CD8-positive, alpha-beta memory T cell (primary cell): ENCODE measurements at regions not wholly inside any gene's neighbourhood (a gene's known extent, or its start where the extent isn't known, plus 50 kb on each side); places are given as distances from the start of the nearest gene placed in this dataset.

Source experiments
- CTCF ChIA-PET: fragments of 350-600 bp; sonication (Branson Sonifier 250); formaldehyde crosslinking; loops from one replicate; lab custom pipeline; 2021; ENCODE audit warnings: antibody characterized with exemption; lab: Charles Lee
- POLR2A ChIA-PET: fragments of 350-600 bp; sonication (Branson Sonifier 250); formaldehyde crosslinking; loops from one replicate; lab custom pipeline; 2021; ENCODE audit warnings: antibody characterized with exemption; lab: Charles Lee
- DNase-seq, 5 donors: peaks; one replicate each; pipeline versions ENCODE4 v3.0.0 to v3.0.0-alpha.2; 2020 to 2022; ENCODE audit warnings: mixed read lengths in 1 of 5
- H3K27ac ChIP-seq: one replicate; pipeline ENCODE4 v1.7.0; 2013; ENCODE audit warnings: low read depth, mild to moderate bottlenecking, low read length, moderate library complexity
- H3K27me3 ChIP-seq: 2 replicates; pipeline ENCODE4 v1.7.0; 2013; ENCODE audit warnings: low read length, mild to moderate bottlenecking; ENCODE audit not compliant: insufficient read depth, poor library complexity, severe bottlenecking
- H3K36me3 ChIP-seq: 2 replicates; pipeline ENCODE4 v1.7.0; 2013; ENCODE audit warnings: mild to moderate bottlenecking, low read length, moderate library complexity; ENCODE audit not compliant: insufficient read depth
- H3K4me1 ChIP-seq: 2 replicates; pipeline ENCODE4 v1.7.0; 2013; ENCODE audit warnings: mild to moderate bottlenecking, low read length, moderate library complexity; ENCODE audit not compliant: insufficient read depth
- H3K4me3 ChIP-seq: 2 replicates; pipeline ENCODE4 v1.7.0; 2013; ENCODE audit warnings: mild to moderate bottlenecking, low read length
- H3K9me3 ChIP-seq: 2 replicates; pipeline ENCODE4 v1.7.0; 2013; ENCODE audit warnings: mild to moderate bottlenecking, low read length
- H3K27ac Mint-ChIP-seq, 8 donors: one replicate each; pipeline ENCODE4 v1.8.0; 2020 to 2021; ENCODE audit warnings: mixed read lengths in 8 of 8, mild to moderate bottlenecking in 6 of 8, inconsistent platforms in 3 of 8, moderate library complexity in 3 of 8
- H3K27me3 Mint-ChIP-seq, 2 donors: one replicate each; pipeline ENCODE4 v1.8.0; 2020 to 2021; ENCODE audit warnings: mixed read lengths in 2 of 2, mild to moderate bottlenecking in 1 of 2, moderate library complexity in 1 of 2
- H3K36me3 Mint-ChIP-seq, 3 donors: one replicate each; pipeline ENCODE4 v1.8.0; 2020 to 2021; ENCODE audit warnings: mixed read lengths in 3 of 3, inconsistent platforms in 1 of 3, mild to moderate bottlenecking in 1 of 3
- H3K4me1 Mint-ChIP-seq, 3 donors: one replicate each; pipeline ENCODE4 v1.8.0; 2020 to 2021; ENCODE audit warnings: mixed read lengths in 3 of 3, inconsistent platforms in 1 of 3, mild to moderate bottlenecking in 1 of 3
- H3K4me3 Mint-ChIP-seq, 7 donors: one replicate each; pipeline ENCODE4 v1.8.0; 2020 to 2021; ENCODE audit warnings: mixed read lengths in 7 of 7, mild to moderate bottlenecking in 6 of 7, moderate library complexity in 4 of 7, inconsistent platforms in 2 of 7
- H3K9me3 Mint-ChIP-seq, 5 donors: one replicate each; pipeline ENCODE4 v1.8.0; 2020 to 2022; ENCODE audit warnings: mixed read lengths in 5 of 5, mild to moderate bottlenecking in 3 of 5, moderate library complexity in 2 of 5, inconsistent platforms in 1 of 5

DNA sequence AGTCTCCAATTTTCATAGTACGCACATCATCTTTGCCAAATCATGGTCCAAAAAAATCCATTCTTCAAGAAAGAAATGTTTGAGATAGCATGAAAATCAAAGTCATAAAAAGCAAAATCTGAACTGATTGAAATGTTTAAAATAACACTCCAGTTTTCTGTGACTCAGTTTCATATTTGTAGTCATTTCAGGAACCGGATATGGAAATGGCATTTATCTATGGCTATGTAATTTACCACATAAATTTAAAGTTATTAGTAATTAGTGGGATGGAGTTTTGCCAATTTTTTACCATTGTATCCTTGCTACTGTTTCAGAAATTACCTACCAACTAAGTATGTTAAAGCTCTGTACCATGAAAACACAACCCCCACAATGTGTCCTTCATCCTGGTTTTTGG is 456.6 kb upstream of the ACVR2A start:
- Mint-ChIP-seq H3K9me3 (no peaks in the 10 kb centered on the region), H3K27ac (no peak overlapping the region), H3K4me3 (no peak overlapping the region), H3K27me3 (peaks cover 0 to 2% of the 10 kb centered on the region in 2 donors), H3K36me3 (no peaks in the 10 kb centered on the region), H3K4me1 (no peaks in the 10 kb centered on the region)
- no peak for DNase-seq
- Histone ChIP-seq H3K4me3 (no peak overlapping the region), H3K9me3 (no peaks in the 10 kb centered on the region), H3K27me3 (no peaks in the 10 kb centered on the region), H3K36me3 (no peaks in the 10 kb centered on the region), H3K27ac (no peak overlapping the region), H3K4me1 (no peaks in the 10 kb centered on the region)
- CTCF ChIA-PET = no interaction called here
- POLR2A ChIA-PET = no interaction called here

- Mint-ChIP-seq H3K27me3 (peaks cover 0 to 2% of the 10 kb centered on the region in 2 donors), H3K9me3 (no peaks in the 10 kb centered on the region), H3K27ac (no peak overlapping the region), H3K36me3 (no peaks in the 10 kb centered on the region), H3K4me3 (no peak overlapping the region), H3K4me1 (no peaks in the 10 kb centered on the region)
- ChIA-PET POLR2A (no interaction called here), CTCF (no interaction called here)
- Histone ChIP-seq H3K36me3 (no peaks in the 10 kb centered on the region), H3K9me3 (no peaks in the 10 kb centered on the region), H3K27me3 (no peaks in the 10 kb centered on the region), H3K27ac (no peak overlapping the region), H3K4me3 (no peak overlapping the region), H3K4me1 (no peaks in the 10 kb centered on the region)
- DNase-seq = no peak
Measured at GRCh38 chr2:147386284-147386683, 458.5 kb upstream of the ACVR2A start.

DNA sequence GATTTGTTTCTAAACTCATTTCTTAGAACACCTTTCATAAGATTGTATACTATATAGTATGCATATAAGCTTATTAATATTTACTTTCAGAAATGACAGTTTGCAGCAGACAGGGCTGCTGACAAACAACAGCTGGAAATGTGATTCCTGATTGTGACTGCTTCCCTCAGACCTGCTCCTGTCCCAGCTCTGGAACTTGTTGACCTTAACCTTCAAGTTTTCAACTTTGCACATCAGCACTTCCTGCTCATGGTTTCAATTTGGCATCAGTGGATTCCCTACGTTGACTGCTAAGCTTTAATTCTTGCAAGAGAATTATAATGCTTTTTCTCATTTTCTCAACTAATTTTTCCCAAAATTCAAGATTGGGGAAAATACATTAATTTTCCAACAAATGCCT is 459.2 kb upstream of the ACVR2A start:
- CTCF ChIA-PET = no interaction called here
- peaks cover 0 to 2% of the 10 kb centered on the region in 2 donors for H3K27me3 Mint-ChIP-seq

DNA sequence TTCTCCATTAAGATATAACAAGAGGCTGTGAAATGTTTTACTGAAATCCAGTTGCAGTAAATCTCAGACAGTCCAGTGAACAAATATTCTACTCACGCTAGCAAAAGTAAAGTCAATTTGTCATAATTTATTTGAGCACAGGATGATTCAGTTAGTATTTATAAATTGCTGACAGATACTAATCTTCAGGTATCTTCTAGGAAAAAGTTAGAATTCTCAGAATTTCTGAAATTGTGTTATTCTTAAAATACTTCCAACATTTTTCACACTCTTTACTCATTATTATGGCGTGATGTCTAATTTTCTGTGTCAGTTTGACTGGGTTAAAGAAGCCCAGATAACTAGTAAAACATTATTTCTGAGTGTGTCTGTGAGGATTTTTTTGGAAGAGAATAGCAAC is 460.2 kb upstream of the ACVR2A start:
- POLR2A ChIA-PET = no interaction called here
- no peaks in the 10 kb centered on the region for H3K36me3 ChIP-seq
- no peaks in the 10 kb centered on the region for H3K4me1 ChIP-seq
- no peak for DNase-seq
- Mint-ChIP-seq H3K27ac (no peak overlapping the region), H3K27me3 (peaks cover 0 to 2% of the 10 kb centered on the region in 2 donors), H3K36me3 (no peaks in the 10 kb centered on the region), H3K9me3 (no peaks in the 10 kb centered on the region), H3K4me3 (no peak overlapping the region), H3K4me1 (no peaks in the 10 kb centered on the region)
- H3K27ac ChIP-seq = no peak overlapping the region
- no peak overlapping the region for H3K4me3 ChIP-seq
- H3K9me3 ChIP-seq = no peaks in the 10 kb centered on the region
- no peaks in the 10 kb centered on the region for H3K27me3 ChIP-seq
- CTCF ChIA-PET = no interaction called here

More for the DNA sequence above, 459.2 kb upstream of the ACVR2A start:
- Mint-ChIP-seq H3K36me3 (no peaks in the 10 kb centered on the region), H3K27ac (no peak overlapping the region), H3K9me3 (no peaks in the 10 kb centered on the region), H3K4me3 (no peak overlapping the region), H3K4me1 (no peaks in the 10 kb centered on the region)
- POLR2A ChIA-PET = no interaction called here
- no peak overlapping the region for H3K27ac ChIP-seq
- DNase-seq = no peak
- H3K9me3 ChIP-seq = no peaks in the 10 kb centered on the region
- H3K36me3 ChIP-seq = no peaks in the 10 kb centered on the region
- H3K4me3 ChIP-seq = no peak overlapping the region
- no peaks in the 10 kb centered on the region for H3K27me3 ChIP-seq
- no peaks in the 10 kb centered on the region for H3K4me1 ChIP-seq

DNA sequence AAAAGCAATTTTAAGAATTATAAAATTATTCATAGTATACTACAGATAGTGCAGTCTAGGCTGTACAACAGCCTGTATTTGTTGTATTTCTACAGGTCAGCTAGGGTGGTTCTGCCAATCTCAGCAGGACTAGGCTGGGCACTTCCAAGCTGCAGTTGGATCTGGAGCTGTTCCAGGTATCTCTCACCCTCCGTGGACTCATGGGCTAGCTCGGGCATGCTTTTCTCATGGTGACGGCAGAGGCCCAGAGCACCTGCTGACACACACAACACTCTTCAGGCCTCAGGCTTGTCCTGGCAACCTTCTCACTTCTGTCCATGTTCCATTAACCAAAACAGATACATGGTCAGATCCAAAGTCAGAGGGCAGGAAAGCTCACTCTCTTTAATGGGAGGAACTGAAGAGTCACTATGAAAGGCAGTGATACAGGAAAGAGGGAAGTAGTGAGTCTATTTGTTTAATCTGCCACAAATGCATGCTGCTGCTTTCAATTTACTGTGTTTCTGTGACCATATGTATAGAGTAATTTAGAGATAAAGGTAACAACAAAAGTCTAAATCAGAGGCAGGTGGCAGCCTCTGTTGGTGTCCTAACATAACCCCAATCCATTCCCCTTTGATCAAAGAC is 462.4 kb upstream of the ACVR2A start:
- peaks cover 0 to 2% of the 10 kb centered on the region in 2 donors for H3K27me3 Mint-ChIP-seq
- no peak overlapping the region for H3K27ac ChIP-seq
- no peak overlapping the region for H3K4me3 ChIP-seq
- no peaks in the 10 kb centered on the region for H3K4me1 Mint-ChIP-seq
- POLR2A ChIA-PET = no interaction called here
- no peak overlapping the region for H3K27ac Mint-ChIP-seq
- CTCF ChIA-PET = no interaction called here
- no peaks in the 10 kb centered on the region for H3K27me3 ChIP-seq
- no peak for DNase-seq
- H3K9me3 ChIP-seq = no peaks in the 10 kb centered on the region
- no peaks in the 10 kb centered on the region for H3K9me3 Mint-ChIP-seq
- no peaks in the 10 kb centered on the region for H3K36me3 ChIP-seq
- no peaks in the 10 kb centered on the region for H3K4me1 ChIP-seq
- no peaks in the 10 kb centered on the region for H3K36me3 Mint-ChIP-seq
- no peak overlapping the region for H3K4me3 Mint-ChIP-seq

GRCh38 chr2:147378403-147378802 is 466.4 kb upstream of the ACVR2A start:
- Histone ChIP-seq H3K4me3 (no peak overlapping the region), H3K27ac (no peak overlapping the region), H3K9me3 (no peaks in the 10 kb centered on the region), H3K36me3 (no peaks in the 10 kb centered on the region), H3K27me3 (no peaks in the 10 kb centered on the region), H3K4me1 (no peaks in the 10 kb centered on the region)
- no peak for DNase-seq
- Mint-ChIP-seq H3K36me3 (no peaks in the 10 kb centered on the region), H3K9me3 (no peaks in the 10 kb centered on the region), H3K4me3 (no peak overlapping the region), H3K4me1 (no peaks in the 10 kb centered on the region), H3K27ac (no peak overlapping the region), H3K27me3 (peaks cover 0 to 2% of the 10 kb centered on the region in 2 donors)
- ChIA-PET CTCF (no interaction called here), POLR2A (no interaction called here)

DNA sequence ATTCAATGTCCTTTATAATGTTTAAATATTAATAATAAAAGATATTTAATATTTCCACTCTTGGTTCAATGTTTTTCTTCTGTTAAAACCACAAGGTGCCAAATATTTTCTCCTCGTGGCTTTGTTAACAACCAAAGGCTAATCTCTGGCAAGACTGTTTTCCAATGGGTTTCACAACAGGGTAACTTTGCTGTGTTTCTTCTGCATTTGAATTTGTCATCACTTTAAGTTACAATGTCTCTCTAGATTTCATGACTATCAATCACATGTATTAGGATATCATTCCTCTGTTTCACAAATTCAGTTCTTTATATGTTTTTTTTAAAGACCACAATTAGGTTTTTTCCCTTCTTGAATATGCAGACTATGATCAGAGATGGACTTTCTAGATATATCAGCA is 469.8 kb upstream of the ACVR2A start:
- ChIA-PET POLR2A (no interaction called here), CTCF (no interaction called here)
- Mint-ChIP-seq H3K9me3 (no peaks in the 10 kb centered on the region), H3K4me3 (no peak overlapping the region), H3K36me3 (peaks cover 0 to 2% (median 0%) of the 10 kb centered on the region in 3 donors), H3K27ac (no peak overlapping the region), H3K27me3 (peaks cover 0 to 2% of the 10 kb centered on the region in 2 donors), H3K4me1 (no peaks in the 10 kb centered on the region)
- no peak for DNase-seq
- no peak overlapping the region for H3K27ac ChIP-seq
- H3K4me3 ChIP-seq = no peak overlapping the region
- H3K27me3 ChIP-seq = no peaks in the 10 kb centered on the region
- H3K4me1 ChIP-seq = no peaks in the 10 kb centered on the region
- no peaks in the 10 kb centered on the region for H3K36me3 ChIP-seq
- H3K9me3 ChIP-seq = no peaks in the 10 kb centered on the region

GRCh38 chr2:147374423-147374811 is 470.4 kb upstream of the ACVR2A start:
- Histone ChIP-seq H3K36me3 (no peaks in the 10 kb centered on the region), H3K4me3 (no peak overlapping the region), H3K9me3 (no peaks in the 10 kb centered on the region), H3K4me1 (no peaks in the 10 kb centered on the region), H3K27ac (no peak overlapping the region), H3K27me3 (no peaks in the 10 kb centered on the region)
- Mint-ChIP-seq H3K4me1 (no peaks in the 10 kb centered on the region), H3K27ac (no peak overlapping the region), H3K9me3 (no peaks in the 10 kb centered on the region), H3K4me3 (no peak overlapping the region), H3K27me3 (peaks cover 0 to under 1% of the 10 kb centered on the region in 2 donors), H3K36me3 (peaks cover 0 to 3% (median 0%) of the 10 kb centered on the region in 3 donors)
- CTCF ChIA-PET = no interaction called here
- POLR2A ChIA-PET = no interaction called here
- no peak for DNase-seq
